ENCODE measurements at regions not wholly inside any gene's neighbourhood (a gene's known extent, or its start where the extent isn't known, plus 50 kb on each side); places are given as distances from the start of the nearest gene placed in this dataset.

DNA sequence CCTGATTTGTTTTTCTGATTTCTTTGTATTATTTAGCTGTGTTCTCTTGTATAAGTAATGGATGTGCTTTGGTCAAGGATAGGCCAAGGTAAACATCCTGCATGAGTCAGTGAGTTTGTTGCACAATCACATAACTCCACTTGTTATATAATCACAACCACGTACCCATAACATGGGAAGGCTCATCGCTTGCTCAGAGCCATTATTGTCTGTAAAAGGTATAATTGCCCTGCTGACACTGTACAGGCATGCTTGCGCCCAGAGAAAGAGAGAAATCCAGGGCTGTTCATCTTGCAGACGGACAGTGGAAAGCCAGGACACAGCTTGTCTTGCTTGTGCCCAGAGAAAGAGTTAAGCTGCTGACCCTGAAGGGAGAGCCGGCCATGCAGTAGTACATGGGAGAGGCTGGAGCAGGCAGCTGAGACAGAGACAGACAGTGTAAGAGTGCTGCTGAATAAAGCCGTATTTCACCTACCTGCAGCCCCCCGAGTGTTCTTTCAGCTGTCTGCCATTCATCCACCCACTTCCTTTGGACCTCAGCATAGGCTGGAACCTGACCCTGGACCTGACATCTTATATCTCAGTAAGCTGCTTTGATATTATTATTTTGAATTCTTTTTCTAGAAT, 174.7 kb upstream of the DAAM1 start:
- TF ChIP-seq, protein P1, sequence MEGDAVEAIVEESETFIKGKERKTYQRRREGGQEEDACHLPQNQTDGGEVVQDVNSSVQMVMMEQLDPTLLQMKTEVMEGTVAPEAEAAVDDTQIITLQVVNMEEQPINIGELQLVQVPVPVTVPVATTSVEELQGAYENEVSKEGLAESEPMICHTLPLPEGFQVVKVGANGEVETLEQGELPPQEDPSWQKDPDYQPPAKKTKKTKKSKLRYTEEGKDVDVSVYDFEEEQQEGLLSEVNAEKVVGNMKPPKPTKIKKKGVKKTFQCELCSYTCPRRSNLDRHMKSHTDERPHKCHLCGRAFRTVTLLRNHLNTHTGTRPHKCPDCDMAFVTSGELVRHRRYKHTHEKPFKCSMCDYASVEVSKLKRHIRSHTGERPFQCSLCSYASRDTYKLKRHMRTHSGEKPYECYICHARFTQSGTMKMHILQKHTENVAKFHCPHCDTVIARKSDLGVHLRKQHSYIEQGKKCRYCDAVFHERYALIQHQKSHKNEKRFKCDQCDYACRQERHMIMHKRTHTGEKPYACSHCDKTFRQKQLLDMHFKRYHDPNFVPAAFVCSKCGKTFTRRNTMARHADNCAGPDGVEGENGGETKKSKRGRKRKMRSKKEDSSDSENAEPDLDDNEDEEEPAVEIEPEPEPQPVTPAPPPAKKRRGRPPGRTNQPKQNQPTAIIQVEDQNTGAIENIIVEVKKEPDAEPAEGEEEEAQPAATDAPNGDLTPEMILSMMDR (IDR thresholded peaks at IDR 0.05), result no peak
- TF ChIP-seq EP300 (IDR thresholded peaks at IDR 0.05), result no peak
- TF ChIP-seq POLR2A (IDR thresholded peaks at IDR 0.05; ENCODE audit: low read depth), result no peak
- no peak for TF ChIP-seq POLR2AphosphoS5 (IDR thresholded peaks at IDR 0.05)
